HUES64 (cell line): ENCODE measurements at regions not wholly inside any gene's neighbourhood (a gene's known extent, or its start where the extent isn't known, plus 50 kb on each side); places are given as distances from the start of the nearest gene placed in this dataset.
"Not testable (repeated sequence)": the region's sequence is repeated elsewhere in the genome, so short reads cannot be mapped to it uniquely, and the experiment has no call there.

Experiments
- H3K27ac ChIP-seq: 2 replicates; pipeline ENCODE4 v1.7.0; 2013; ENCODE audit warnings: low read depth, low read length, inconsistent platforms
- H3K27me3 ChIP-seq: 2 replicates; pipeline ENCODE4 v1.6.1; 2013; ENCODE audit warnings: mild to moderate bottlenecking, low read length; ENCODE audit not compliant: insufficient read depth
- H3K36me3 ChIP-seq: 2 replicates; pipeline ENCODE4 v1.6.1; 2013; ENCODE audit warnings: mild to moderate bottlenecking, low read length; ENCODE audit not compliant: insufficient read depth
- H3K4me1 ChIP-seq: 2 replicates; pipeline ENCODE4 v1.6.1; 2013; ENCODE audit warnings: mild to moderate bottlenecking, low read length, moderate library complexity; ENCODE audit not compliant: insufficient read depth
- H3K4me3 ChIP-seq: 2 replicates; pipeline ENCODE4 v1.5.1; 2013; ENCODE audit warnings: mild to moderate bottlenecking, low read length, moderate library complexity
- H3K9ac ChIP-seq: 2 replicates; pipeline ENCODE4 v1.6.1; 2013; ENCODE audit warnings: mild to moderate bottlenecking, low read depth, low read length
- H3K9me3 ChIP-seq: 2 replicates; pipeline ENCODE4 v1.6.1; 2013; ENCODE audit warnings: low read depth, low read length; ENCODE audit not compliant: insufficient read depth
- WGBS: fragments of 150-250, 120-280 bp; methylation state at CpG from one replicate; pipeline ENCODE4 v1.1.7; 2013; ENCODE audit warnings: missing lambda C conversion rate; 5-methylcytosine and 5-hydroxymethylcytosine counted together

GRCh38 chr11:134658481-134659225, 246.6 kb upstream of the B3GAT1 start:
- 99% methylated on average over 4 of the region's 4 CpGs for WGBS
- no peaks in the 10 kb centered on the region for H3K27me3 ChIP-seq
- 0 out of 2 replicates have a peak, but pooled peaks cover 2% of the 10 kb centered on the region for H3K4me1 ChIP-seq
- no peak overlapping the region for H3K4me3 ChIP-seq
- no peak overlapping the region for H3K27ac ChIP-seq
- no peak overlapping the region for H3K9ac ChIP-seq
- peaks cover 8% of the 10 kb centered on the region; the same call in 1 of the 2 replicates for H3K9me3 ChIP-seq
- H3K36me3 ChIP-seq, result no peaks in the 10 kb centered on the region

- Histone ChIP-seq H3K27ac (no peak overlapping the region), H3K9ac (no peak overlapping the region), H3K4me1 (0 out of 2 replicates have a peak, but pooled peaks cover 2% of the 10 kb centered on the region), H3K9me3 (peaks cover 8% of the 10 kb centered on the region; the same call in 1 of the 2 replicates), H3K4me3 (no peak overlapping the region), H3K27me3 (no peaks in the 10 kb centered on the region), H3K36me3 (no peaks in the 10 kb centered on the region)
- 89% methylated on average over 3 of the region's 6 CpGs for WGBS
Measured at GRCh38 chr11:134657631-134658030, 245.6 kb upstream of the B3GAT1 start.

- 94% methylated on average over 25 of the region's 29 CpGs for WGBS
- Histone ChIP-seq H3K4me3 (no peak overlapping the region), H3K27ac (no peak overlapping the region), H3K9me3 (peaks cover 5% of the 10 kb centered on the region; the same call in 1 of the 2 replicates), H3K36me3 (no peaks in the 10 kb centered on the region), H3K27me3 (no peaks in the 10 kb centered on the region), H3K4me1 (0 out of 2 replicates have a peak, but pooled peaks cover 2% of the 10 kb centered on the region), H3K9ac (no peak overlapping the region)
Measured at GRCh38 chr11:134656861-134657540, 245.0 kb upstream of the B3GAT1 start.

GRCh38 chr11:134656086-134656840, 244.2 kb upstream of the B3GAT1 start:
- H3K36me3 ChIP-seq, H3K27ac ChIP-seq, H3K4me1 ChIP-seq, H3K9ac ChIP-seq, H3K27me3 ChIP-seq, H3K4me3 ChIP-seq, H3K9me3 ChIP-seq: not testable (repeated sequence)
- 96% methylated on average over 27 of the region's 29 CpGs for WGBS

GRCh38 chr11:134655189-134655989, 243.3 kb upstream of the B3GAT1 start:
- no peak overlapping the region for H3K9ac ChIP-seq
- 0 out of 2 replicates have a peak, but pooled peaks cover 2% of the 10 kb centered on the region for H3K4me1 ChIP-seq
- WGBS, result 90% methylated on average over 11 of the region's 11 CpGs
- H3K27me3 ChIP-seq, result no peaks in the 10 kb centered on the region
- no peaks in the 10 kb centered on the region for H3K36me3 ChIP-seq
- H3K9me3 ChIP-seq, result no peaks in the 10 kb centered on the region
- H3K27ac ChIP-seq, result no peak overlapping the region
- no peak overlapping the region for H3K4me3 ChIP-seq

GRCh38 chr11:134654161-134654915, 242.3 kb upstream of the B3GAT1 start:
- H3K9me3 ChIP-seq, result no peaks in the 10 kb centered on the region
- no peaks in the 10 kb centered on the region for H3K27me3 ChIP-seq
- no peaks in the 10 kb centered on the region for H3K36me3 ChIP-seq
- 0 out of 2 replicates have a peak, but pooled peaks cover 2% of the 10 kb centered on the region for H3K4me1 ChIP-seq
- H3K9ac ChIP-seq, result no peak overlapping the region
- no peak overlapping the region for H3K4me3 ChIP-seq
- H3K27ac ChIP-seq, result no peak overlapping the region
- 59% methylated on average over 20 of the region's 20 CpGs for WGBS

GRCh38 chr11:134652586-134653255, 240.7 kb upstream of the B3GAT1 start:
- whole genome bisulfite sequencing, result 85% methylated on average over 8 of the region's 8 CpGs
- Histone ChIP-seq H3K27me3 (no peaks in the 10 kb centered on the region), H3K9me3 (no peaks in the 10 kb centered on the region), H3K27ac (no peak overlapping the region), H3K9ac (no peak overlapping the region), H3K4me3 (no peak overlapping the region), H3K4me1 (0 out of 2 replicates have a peak, but pooled peaks cover 2% of the 10 kb centered on the region), H3K36me3 (no peaks in the 10 kb centered on the region)

GRCh38 chr11:134647066-134647743, 235.2 kb upstream of the B3GAT1 start:
- no peaks in the 10 kb centered on the region for H3K27me3 ChIP-seq
- H3K4me3 ChIP-seq, result no peak overlapping the region
- H3K27ac ChIP-seq, result no peak overlapping the region
- no peaks in the 10 kb centered on the region for H3K9me3 ChIP-seq
- H3K4me1 ChIP-seq, result peaks cover 20% of the 10 kb centered on the region
- no peaks in the 10 kb centered on the region for H3K36me3 ChIP-seq
- no peak overlapping the region for H3K9ac ChIP-seq
- 81% methylated on average over 5 of the region's 5 CpGs for WGBS

GRCh38 chr11:134646561-134646960, 234.5 kb upstream of the B3GAT1 start:
- Histone ChIP-seq H3K36me3 (no peaks in the 10 kb centered on the region), H3K27ac (no peak overlapping the region), H3K9ac (no peak overlapping the region), H3K9me3 (no peaks in the 10 kb centered on the region), H3K27me3 (no peaks in the 10 kb centered on the region), H3K4me3 (no peak overlapping the region), H3K4me1 (peaks cover 20% of the 10 kb centered on the region)
